Astrocyte of the spinal cord (primary cell): ENCODE measurements at regions not wholly inside any gene's neighbourhood (a gene's known extent, or its start where the extent isn't known, plus 50 kb on each side); places are given as distances from the start of the nearest gene placed in this dataset.
"Not testable (repeated sequence)": the region's sequence is repeated elsewhere in the genome, so short reads cannot be mapped to it uniquely, and the experiment has no call there.

Experiments used
- DNase-seq: peaks from one replicate; pipeline ENCODE4 v3.0.0; 2011; ENCODE audit warnings: low read depth, low spot score
- H3K4me3 ChIP-seq: 2 replicates; pipeline ENCODE4 v1.5.1; 2011; ENCODE audit warnings: low read depth, mild to moderate bottlenecking, low read length, moderate library complexity
- CTCF ChIP-seq: IDR thresholded peaks from 2 replicates; pipeline ENCODE4 v1.5.1; 2012; ENCODE audit warnings: low read depth, mild to moderate bottlenecking, low read length, inconsistent platforms
- in situ Hi-C: cut with HindIII; loops from 2 replicates; pipeline ENCODE4 v1.10.0; 2017; ENCODE audit warnings: low sequenced_read_pairs

DNA sequence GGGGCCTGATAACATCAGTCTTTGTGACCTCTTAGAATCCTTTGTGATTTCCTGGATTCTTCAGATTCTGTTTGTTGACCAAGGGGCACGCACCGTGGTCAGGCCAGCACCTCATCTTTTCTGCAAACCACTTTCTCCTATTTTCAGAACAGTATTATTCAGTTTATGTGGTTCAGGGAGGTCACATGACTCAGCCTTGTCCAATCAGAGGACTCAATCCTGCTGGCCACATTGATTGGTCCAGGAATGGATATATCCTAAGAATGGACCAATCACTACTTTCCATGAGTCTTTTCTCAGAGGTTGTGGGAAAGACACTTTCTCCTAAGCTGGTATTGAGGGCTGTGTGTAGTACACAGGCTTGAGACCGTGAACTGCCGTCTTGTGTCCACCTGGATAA lies 123.1 kb upstream of the EEF2KMT start:
- no peak for TF ChIP-seq CTCF
- in situ Hi-C loops, result no loop called here
- H3K4me3 ChIP-seq, result no peak overlapping the region
- DNase-seq, result no peak

GRCh38 chr16:5216441-5217080 lies 119.0 kb upstream of the EEF2KMT start:
- TF ChIP-seq CTCF, result no peak
- in situ Hi-C loops, result no loop called here
- H3K4me3 ChIP-seq, result no peak overlapping the region
- no peak for DNase-seq

GRCh38 chr16:5215901-5216300 lies 118.3 kb upstream of the EEF2KMT start:
- no peak for DNase-seq
- H3K4me3 ChIP-seq, result no peak overlapping the region
- no peak for TF ChIP-seq CTCF
- in situ Hi-C loops, result no loop called here

- in situ Hi-C loops, result no loop called here
- H3K4me3 ChIP-seq, result no peak overlapping the region
- no peak for DNase-seq
- TF ChIP-seq CTCF, result no peak
These were observed 116.9 kb upstream of the EEF2KMT start for GRCh38 chr16:5214466-5214865.

DNA sequence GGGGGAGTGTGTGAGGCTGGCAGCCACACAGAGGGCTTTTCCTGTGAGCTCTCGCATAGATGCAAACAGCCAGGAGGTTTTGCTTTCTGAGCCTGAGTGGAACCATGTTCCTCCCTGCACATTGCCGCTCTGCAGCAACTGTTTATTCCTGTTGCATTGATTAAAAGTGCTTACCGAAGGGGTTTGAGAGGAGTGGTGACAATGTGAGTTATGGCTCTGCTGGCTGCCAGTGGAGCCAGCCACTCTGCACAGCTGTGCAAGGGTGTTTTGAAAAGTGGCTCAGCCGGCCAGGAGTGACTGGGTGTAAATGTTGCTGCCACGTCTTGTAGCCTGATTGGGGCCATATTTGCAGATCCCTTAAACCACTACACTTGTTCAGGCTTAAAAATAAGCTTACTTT lies 114.9 kb upstream of the EEF2KMT start:
- H3K4me3 ChIP-seq, DNase-seq, in situ Hi-C loops: not testable (repeated sequence)

- DNase-seq, H3K4me3 ChIP-seq, in situ Hi-C loops: not testable (repeated sequence)
These were observed 110.4 kb upstream of the EEF2KMT start for GRCh38 chr16:5207862-5208498.

DNA sequence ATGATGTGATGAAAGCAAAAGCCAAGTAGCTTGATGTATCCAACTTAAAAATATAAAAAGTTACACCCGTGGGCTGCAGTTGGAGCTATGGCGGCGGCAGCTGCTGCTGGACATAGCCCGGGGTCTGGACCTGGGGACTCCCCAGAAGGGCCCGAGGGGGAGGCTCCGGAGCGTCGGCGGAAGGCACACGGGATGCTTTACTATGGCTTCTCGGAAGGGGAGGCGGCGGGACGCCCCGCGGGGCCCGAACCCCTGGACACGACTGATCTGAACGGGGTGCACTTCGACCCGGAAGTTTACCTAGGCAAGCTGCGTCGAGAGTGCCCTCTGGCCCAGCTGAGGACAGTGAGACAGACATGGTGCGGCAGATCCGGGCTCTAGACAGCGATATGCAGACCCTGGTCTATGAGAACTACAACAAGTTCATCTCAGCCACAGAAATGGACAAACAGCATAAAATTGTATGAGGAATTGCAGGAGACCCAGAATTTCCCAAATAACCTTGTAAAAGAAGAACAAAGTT lies 109.5 kb upstream of the EEF2KMT start:
- H3K4me3 ChIP-seq, result no peak overlapping the region
- in situ Hi-C loops, result no loop called here
- TF ChIP-seq CTCF, result no peak
- DNase-seq, result no peak
